ENCODE measurements at regions not wholly inside any gene's neighbourhood (a gene's known extent, or its start where the extent isn't known, plus 50 kb on each side); places are given as distances from the start of the nearest gene placed in this dataset.

DNA sequence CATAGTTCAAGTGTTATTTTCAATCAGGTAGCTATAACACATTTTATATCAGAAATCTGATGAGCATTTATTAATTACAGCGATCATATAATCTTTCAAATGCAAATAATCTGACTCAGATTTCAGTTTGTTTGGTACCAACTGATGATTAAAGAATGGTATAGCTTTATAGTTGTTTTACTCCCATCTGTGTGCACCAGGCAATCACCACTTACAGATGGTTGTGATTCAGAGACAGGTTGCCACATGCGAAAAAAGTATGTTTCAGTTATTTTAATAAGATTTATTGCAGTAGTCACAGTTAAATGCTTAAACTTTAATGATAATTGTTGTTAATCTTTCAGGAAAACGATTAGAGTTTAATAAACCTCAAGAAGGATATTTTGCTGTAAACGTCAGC is 155.1 kb upstream of the ARRDC3 start:
- TF ChIP-seq EP300 (IDR thresholded peaks at IDR 0.05; ENCODE audit: borderline replicate concordance) (no peak), TAF1 (IDR thresholded peaks at IDR 0.05; ENCODE audit: low read depth) (no peak), NFIC (IDR thresholded peaks at IDR 0.05) (no peak), YY1 (IDR thresholded peaks at IDR 0.05; ENCODE audit: low read depth) (no peak), CEBPB (IDR thresholded peaks at IDR 0.05) (no peak), FOXM1 (IDR thresholded peaks at IDR 0.05; ENCODE audit: borderline replicate concordance, low read depth) (no peak)
- TF ChIP-seq, protein P1, sequence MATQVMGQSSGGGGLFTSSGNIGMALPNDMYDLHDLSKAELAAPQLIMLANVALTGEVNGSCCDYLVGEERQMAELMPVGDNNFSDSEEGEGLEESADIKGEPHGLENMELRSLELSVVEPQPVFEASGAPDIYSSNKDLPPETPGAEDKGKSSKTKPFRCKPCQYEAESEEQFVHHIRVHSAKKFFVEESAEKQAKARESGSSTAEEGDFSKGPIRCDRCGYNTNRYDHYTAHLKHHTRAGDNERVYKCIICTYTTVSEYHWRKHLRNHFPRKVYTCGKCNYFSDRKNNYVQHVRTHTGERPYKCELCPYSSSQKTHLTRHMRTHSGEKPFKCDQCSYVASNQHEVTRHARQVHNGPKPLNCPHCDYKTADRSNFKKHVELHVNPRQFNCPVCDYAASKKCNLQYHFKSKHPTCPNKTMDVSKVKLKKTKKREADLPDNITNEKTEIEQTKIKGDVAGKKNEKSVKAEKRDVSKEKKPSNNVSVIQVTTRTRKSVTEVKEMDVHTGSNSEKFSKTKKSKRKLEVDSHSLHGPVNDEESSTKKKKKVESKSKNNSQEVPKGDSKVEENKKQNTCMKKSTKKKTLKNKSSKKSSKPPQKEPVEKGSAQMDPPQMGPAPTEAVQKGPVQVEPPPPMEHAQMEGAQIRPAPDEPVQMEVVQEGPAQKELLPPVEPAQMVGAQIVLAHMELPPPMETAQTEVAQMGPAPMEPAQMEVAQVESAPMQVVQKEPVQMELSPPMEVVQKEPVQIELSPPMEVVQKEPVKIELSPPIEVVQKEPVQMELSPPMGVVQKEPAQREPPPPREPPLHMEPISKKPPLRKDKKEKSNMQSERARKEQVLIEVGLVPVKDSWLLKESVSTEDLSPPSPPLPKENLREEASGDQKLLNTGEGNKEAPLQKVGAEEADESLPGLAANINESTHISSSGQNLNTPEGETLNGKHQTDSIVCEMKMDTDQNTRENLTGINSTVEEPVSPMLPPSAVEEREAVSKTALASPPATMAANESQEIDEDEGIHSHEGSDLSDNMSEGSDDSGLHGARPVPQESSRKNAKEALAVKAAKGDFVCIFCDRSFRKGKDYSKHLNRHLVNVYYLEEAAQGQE (IDR thresholded peaks at IDR 0.05; ENCODE audit: low read depth): no peak
